GM12892 (cell line): ENCODE measurements at regions not wholly inside any gene's neighbourhood (a gene's known extent, or its start where the extent isn't known, plus 50 kb on each side); places are given as distances from the start of the nearest gene placed in this dataset.

Experiments
- POLR2A ChIP-seq: IDR thresholded peaks from 2 replicates; pipeline ENCODE4 v1.6.1; 2011; ENCODE audit warnings: low read depth, low read length, control low read depth
- POLR2AphosphoS5 ChIP-seq: IDR thresholded peaks from 2 replicates; pipeline ENCODE4 v1.6.1; 2011; ENCODE audit warnings: low read depth, low read length, control low read depth
- TAF1 ChIP-seq: IDR thresholded peaks from 2 replicates; pipeline ENCODE4 v1.6.1; 2011; ENCODE audit warnings: low read depth, mild to moderate bottlenecking, control low read depth, low read length, borderline replicate concordance

GRCh38 chr15:69631005-69631404 is 178.4 kb downstream of the RPLP1 start:
- TF ChIP-seq POLR2A (no peak), POLR2AphosphoS5 (no peak), TAF1 (no peak)
